Uterus (tissue), 2 donors: ENCODE measurements at regions not wholly inside any gene's neighbourhood (a gene's known extent, or its start where the extent isn't known, plus 50 kb on each side); places are given as distances from the start of the nearest gene placed in this dataset.

Experiments
- CTCF ChIP-seq, 4 experiments: fragments of 200-600 bp in 2 of 4; fragments of 450-650 bp in 2 of 4; sonication (generic) in 2 of 4; IDR thresholded peaks; one replicate each; pipeline ENCODE4 v1.5.1; 2016 to 2019; ENCODE audit warnings: antibody characterized with exemption in 4 of 4, mild to moderate bottlenecking in 2 of 4, moderate library complexity in 1 of 4
- POLR2A ChIP-seq, 2 donors: fragments of 450-650 bp; IDR thresholded peaks; one replicate each; pipeline ENCODE4 v1.6.1; 2016; ENCODE audit warnings: antibody characterized with exemption in 2 of 2, mild to moderate bottlenecking in 1 of 2, moderate library complexity in 1 of 2

- TF ChIP-seq POLR2A (IDR thresholded peaks at IDR 0.05) (no peak), CTCF (IDR thresholded peaks at IDR 0.05) (no peak)
Measured at GRCh38 chr16:49939495-49939894, 83.6 kb upstream of the ZNF423 start.
